ENCODE measurements at regions not wholly inside any gene's neighbourhood (a gene's known extent, or its start where the extent isn't known, plus 50 kb on each side); places are given as distances from the start of the nearest gene placed in this dataset.

DNA sequence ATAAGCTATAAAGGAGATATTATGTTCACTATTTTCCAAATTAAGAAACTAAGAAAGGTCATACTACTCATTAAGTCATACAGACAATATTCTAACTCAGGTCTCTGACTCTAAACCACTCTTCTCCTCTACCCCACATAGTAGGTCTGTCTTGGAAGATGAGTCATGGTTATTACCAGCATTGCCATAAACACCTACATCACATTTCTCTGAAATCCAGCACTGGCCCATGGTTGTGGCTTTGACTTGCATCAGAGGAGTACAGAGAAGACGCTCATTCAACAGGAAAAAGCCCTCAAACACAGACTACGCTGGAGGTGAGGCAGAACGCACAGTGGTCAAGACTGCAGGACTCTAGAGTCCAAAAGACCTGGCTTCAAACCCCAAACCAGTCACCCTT, 476.8 kb downstream of the COG6 start:
- no peak overlapping the region for H3K27ac Mint-ChIP-seq
- H3K4me1 Mint-ChIP-seq, result peaks cover 10% of the 10 kb centered on the region
- H3K36me3 Mint-ChIP-seq (ENCODE audit: low read depth), result no peaks in the 10 kb centered on the region
- TF ChIP-seq, protein P1, sequence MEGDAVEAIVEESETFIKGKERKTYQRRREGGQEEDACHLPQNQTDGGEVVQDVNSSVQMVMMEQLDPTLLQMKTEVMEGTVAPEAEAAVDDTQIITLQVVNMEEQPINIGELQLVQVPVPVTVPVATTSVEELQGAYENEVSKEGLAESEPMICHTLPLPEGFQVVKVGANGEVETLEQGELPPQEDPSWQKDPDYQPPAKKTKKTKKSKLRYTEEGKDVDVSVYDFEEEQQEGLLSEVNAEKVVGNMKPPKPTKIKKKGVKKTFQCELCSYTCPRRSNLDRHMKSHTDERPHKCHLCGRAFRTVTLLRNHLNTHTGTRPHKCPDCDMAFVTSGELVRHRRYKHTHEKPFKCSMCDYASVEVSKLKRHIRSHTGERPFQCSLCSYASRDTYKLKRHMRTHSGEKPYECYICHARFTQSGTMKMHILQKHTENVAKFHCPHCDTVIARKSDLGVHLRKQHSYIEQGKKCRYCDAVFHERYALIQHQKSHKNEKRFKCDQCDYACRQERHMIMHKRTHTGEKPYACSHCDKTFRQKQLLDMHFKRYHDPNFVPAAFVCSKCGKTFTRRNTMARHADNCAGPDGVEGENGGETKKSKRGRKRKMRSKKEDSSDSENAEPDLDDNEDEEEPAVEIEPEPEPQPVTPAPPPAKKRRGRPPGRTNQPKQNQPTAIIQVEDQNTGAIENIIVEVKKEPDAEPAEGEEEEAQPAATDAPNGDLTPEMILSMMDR (IDR thresholded peaks at IDR 0.05; ENCODE audit: unreplicated experiment in 3 of 3), result no peak
- no peaks in the 10 kb centered on the region for H3K27me3 Mint-ChIP-seq (ENCODE audit: low read depth)
- H3K4me3 Mint-ChIP-seq, result no peak overlapping the region
- H3K9me3 Mint-ChIP-seq, result no peaks in the 10 kb centered on the region

DNA sequence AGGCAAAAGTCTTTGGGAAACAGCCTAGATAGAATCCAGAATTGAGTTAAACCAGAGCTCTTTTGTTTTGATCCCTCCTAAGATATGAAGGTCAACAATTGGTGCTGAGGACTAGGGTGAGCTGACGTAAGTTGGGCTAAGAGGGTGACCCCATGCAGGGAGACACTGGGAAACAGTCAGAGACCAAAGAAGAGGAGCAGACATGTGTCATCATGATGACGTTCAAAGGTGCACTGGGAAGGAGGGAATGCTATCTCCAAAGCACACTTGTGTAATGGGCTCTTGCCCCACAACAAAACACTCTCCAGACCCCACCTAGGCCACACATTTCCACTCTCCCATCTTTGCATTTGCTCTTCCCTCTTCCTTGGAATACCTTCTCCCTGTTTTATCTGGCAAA, 481.4 kb downstream of the COG6 start:
- H3K27me3 Mint-ChIP-seq (ENCODE audit: low read depth), result peaks cover 6% of the 10 kb centered on the region
- H3K4me1 Mint-ChIP-seq, result peaks cover 10% of the 10 kb centered on the region
- no peaks in the 10 kb centered on the region for H3K36me3 Mint-ChIP-seq (ENCODE audit: low read depth)

DNA sequence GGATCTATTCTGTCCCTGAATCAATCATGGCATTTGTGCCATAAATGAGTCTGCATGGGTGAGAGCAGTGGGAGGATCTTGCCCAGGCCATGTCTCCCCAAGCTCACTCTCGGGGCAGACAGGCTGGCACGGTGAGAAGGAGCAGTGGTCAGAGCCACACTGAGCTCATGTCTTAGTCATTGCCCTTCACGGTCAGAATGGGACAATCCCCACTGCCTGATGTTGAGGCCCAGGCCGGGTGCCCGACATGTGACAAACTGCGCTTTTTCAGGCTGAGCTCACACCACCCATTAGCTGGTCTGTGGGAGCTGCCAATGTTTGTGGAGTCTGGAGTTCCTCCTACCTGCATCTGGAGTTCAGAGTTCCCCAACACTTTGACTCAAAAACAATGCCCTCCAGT, 481.9 kb downstream of the COG6 start:
- H3K27ac Mint-ChIP-seq, result no peak overlapping the region
- TF ChIP-seq, protein P1 (IDR thresholded peaks at IDR 0.05; ENCODE audit: unreplicated experiment in 3 of 3), result no peak
- no peak overlapping the region for H3K4me3 Mint-ChIP-seq
- no peaks in the 10 kb centered on the region for H3K9me3 Mint-ChIP-seq
- peaks cover 11% of the 10 kb centered on the region for H3K27me3 Mint-ChIP-seq (ENCODE audit: low read depth)
- H3K36me3 Mint-ChIP-seq (ENCODE audit: low read depth), result no peaks in the 10 kb centered on the region
- peaks cover 10% of the 10 kb centered on the region for H3K4me1 Mint-ChIP-seq

More for the DNA sequence above, 481.4 kb downstream of the COG6 start:
- no peak overlapping the region for H3K4me3 Mint-ChIP-seq
- TF ChIP-seq, protein P1 (IDR thresholded peaks at IDR 0.05; ENCODE audit: unreplicated experiment in 3 of 3), result no peak
- no peak overlapping the region for H3K27ac Mint-ChIP-seq
- H3K9me3 Mint-ChIP-seq, result no peaks in the 10 kb centered on the region

DNA sequence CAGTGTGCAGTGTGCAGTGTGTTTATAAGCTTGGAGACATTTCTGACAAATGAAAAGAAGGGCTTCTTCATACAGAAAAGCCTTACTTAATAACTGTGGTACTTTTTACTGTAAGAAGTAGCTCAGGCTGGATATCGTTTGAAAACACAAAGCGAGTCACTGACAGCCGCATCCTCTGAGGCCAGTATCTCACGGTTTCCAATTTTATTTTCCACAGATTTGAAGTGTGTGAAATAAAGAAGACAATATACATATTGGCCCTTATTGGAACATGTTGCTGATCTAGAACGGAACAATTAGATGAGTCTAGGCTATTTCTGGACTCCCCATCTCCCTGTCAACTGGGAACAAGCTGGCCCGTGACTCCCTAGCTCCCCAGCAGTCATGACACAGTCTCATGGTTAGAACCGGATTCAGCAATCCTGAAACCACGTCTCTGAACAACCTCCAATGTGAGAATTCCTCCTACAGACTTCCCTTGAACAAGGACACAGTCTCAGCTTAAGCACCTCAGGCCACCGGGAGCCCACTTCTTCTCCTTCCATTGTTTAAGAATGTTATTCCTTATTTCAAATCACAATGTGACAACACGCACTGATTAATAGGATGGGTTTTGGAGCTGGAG, 484.5 kb downstream of the COG6 start:
- H3K27ac Mint-ChIP-seq, result no peak overlapping the region

DNA sequence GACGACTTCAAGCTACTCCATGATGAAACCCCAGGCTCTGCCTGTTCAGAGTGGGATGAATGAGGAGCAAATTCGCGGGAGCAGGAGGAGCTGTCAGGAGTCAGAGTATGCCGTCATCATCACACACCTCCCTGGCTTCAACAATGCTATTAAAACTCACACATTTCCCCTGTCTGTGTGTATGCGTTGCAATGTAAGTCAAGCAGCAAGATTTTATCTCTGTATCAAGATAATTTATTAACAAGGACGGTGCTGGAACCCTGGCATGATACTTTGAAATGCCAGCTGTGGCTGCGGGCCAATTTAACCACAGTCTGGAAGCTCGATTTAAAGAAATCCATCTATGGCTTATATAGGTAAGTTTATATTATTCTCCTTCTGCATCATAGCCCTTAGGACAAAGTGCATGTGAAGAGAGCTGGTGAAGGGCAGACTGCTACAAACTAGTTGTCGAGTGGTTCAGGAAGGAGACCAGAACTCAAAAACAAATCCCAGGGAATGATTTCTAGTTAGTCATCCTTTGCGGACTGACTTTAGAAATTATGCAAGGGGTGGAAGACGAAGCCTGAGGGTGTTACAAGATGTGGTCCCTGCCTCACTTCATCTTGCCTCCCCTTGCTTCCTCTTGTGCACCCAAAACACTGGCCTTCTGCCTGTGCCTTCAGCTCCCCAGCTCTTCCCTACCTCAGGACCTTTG, 486.5 kb downstream of the COG6 start:
- H3K4me3 Mint-ChIP-seq, result no peak overlapping the region
- TF ChIP-seq, protein P1 (IDR thresholded peaks at IDR 0.05; ENCODE audit: unreplicated experiment in 3 of 3), result no peak
- H3K27me3 Mint-ChIP-seq (ENCODE audit: low read depth), result peaks cover 30% of the 10 kb centered on the region
- no peaks in the 10 kb centered on the region for H3K36me3 Mint-ChIP-seq (ENCODE audit: low read depth)
- H3K27ac Mint-ChIP-seq, result no peak overlapping the region
- H3K4me1 Mint-ChIP-seq, result peaks cover 6% of the 10 kb centered on the region
- H3K9me3 Mint-ChIP-seq, result no peaks in the 10 kb centered on the region

More for the DNA sequence above, 484.5 kb downstream of the COG6 start:
- peaks cover 21% of the 10 kb centered on the region for H3K27me3 Mint-ChIP-seq (ENCODE audit: low read depth)
- H3K36me3 Mint-ChIP-seq (ENCODE audit: low read depth), result no peaks in the 10 kb centered on the region
- H3K4me3 Mint-ChIP-seq, result no peak overlapping the region
- H3K4me1 Mint-ChIP-seq, result no peaks in the 10 kb centered on the region
- no peaks in the 10 kb centered on the region for H3K9me3 Mint-ChIP-seq
- TF ChIP-seq, protein P1 (IDR thresholded peaks at IDR 0.05; ENCODE audit: unreplicated experiment in 3 of 3), result no peak

DNA sequence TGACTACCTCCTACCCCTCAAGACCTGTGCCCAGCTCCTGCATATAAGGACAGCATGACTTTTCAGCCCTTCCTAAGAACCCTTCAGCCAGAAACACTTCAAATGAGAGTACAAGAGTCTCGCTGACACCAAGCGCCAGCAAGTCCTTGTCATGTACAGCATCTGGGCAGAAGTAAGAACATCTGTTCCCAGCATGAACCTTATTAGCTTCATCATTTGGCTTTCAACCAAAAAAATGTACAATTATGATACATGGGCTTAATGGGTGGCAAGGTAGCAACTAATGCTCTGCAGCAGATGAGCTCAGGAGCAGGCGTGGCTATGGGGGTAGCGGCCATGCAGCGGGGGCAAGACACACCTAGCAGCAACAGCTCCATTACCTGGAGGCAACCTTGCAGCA, 487.6 kb downstream of the COG6 start:
- no peaks in the 10 kb centered on the region for H3K36me3 Mint-ChIP-seq (ENCODE audit: low read depth)
- peaks cover 8% of the 10 kb centered on the region for H3K4me1 Mint-ChIP-seq
- no peak overlapping the region for H3K4me3 Mint-ChIP-seq
- H3K27me3 Mint-ChIP-seq (ENCODE audit: low read depth), result peaks cover 30% of the 10 kb centered on the region
- no peak overlapping the region for H3K27ac Mint-ChIP-seq
- no peaks in the 10 kb centered on the region for H3K9me3 Mint-ChIP-seq
- TF ChIP-seq, protein P1 (IDR thresholded peaks at IDR 0.05; ENCODE audit: unreplicated experiment in 3 of 3), result no peak
